H9 (cell line): ENCODE measurements at regions not wholly inside any gene's neighbourhood (a gene's known extent, or its start where the extent isn't known, plus 50 kb on each side); places are given as distances from the start of the nearest gene placed in this dataset.
A peak's percentile ranks its signal among the peaks of the same experiment; 100 is the strongest.

Experiments
- DNase-seq: peaks from one replicate; pipeline ENCODE4 v3.0.0-alpha.2; 2017
- H2AFZ ChIP-seq: one replicate; pipeline ENCODE4 v1.6.1; 2013; ENCODE audit warnings: mild to moderate bottlenecking, low read length, control low read depth, moderate library complexity
- H2AK5ac ChIP-seq: 2 replicates; pipeline ENCODE4 v1.6.1; 2013; ENCODE audit warnings: low read length, control low read depth, mixed read lengths; ENCODE audit not compliant: insufficient read length
- H2BK120ac ChIP-seq: one replicate; pipeline ENCODE4 v1.6.1; 2013; ENCODE audit warnings: low read depth, mild to moderate bottlenecking, low read length, control low read depth, inconsistent platforms; ENCODE audit not compliant: poor library complexity, severe bottlenecking
- H2BK12ac ChIP-seq: 2 replicates; pipeline ENCODE4 v1.6.1; 2013; ENCODE audit warnings: low read length, control low read depth, mixed read lengths, low read depth; ENCODE audit not compliant: insufficient read length
- H2BK15ac ChIP-seq: 2 replicates; pipeline ENCODE4 v1.6.1; 2013; ENCODE audit warnings: low read depth, low read length, control low read depth
- H2BK20ac ChIP-seq: one replicate; pipeline ENCODE4 v1.6.1; 2013; ENCODE audit warnings: low read depth, mild to moderate bottlenecking, low read length, control low read depth, inconsistent platforms; ENCODE audit not compliant: poor library complexity, severe bottlenecking
- H2BK5ac ChIP-seq: 2 replicates; pipeline ENCODE4 v1.6.1; 2013; ENCODE audit warnings: low read length, control low read depth, mixed read lengths; ENCODE audit not compliant: insufficient read length
- H3K14ac ChIP-seq: 2 replicates; pipeline ENCODE4 v1.6.1; 2013; ENCODE audit warnings: low read length, control low read depth; ENCODE audit not compliant: insufficient read depth
- H3K18ac ChIP-seq: 2 replicates; pipeline ENCODE4 v1.6.1; 2013; ENCODE audit warnings: low read depth, mild to moderate bottlenecking, mixed read lengths, low read length, control low read depth; ENCODE audit not compliant: insufficient read length
- H3K23ac ChIP-seq: 2 replicates; pipeline ENCODE4 v1.6.1; 2013; ENCODE audit warnings: low read length, control low read depth, mixed read lengths, low read depth; ENCODE audit not compliant: insufficient read length
- H3K23me2 ChIP-seq: 2 replicates; pipeline ENCODE4 v1.6.1; 2013; ENCODE audit warnings: low read depth, mild to moderate bottlenecking, mixed read lengths, low read length, control low read depth; ENCODE audit not compliant: insufficient read length, poor library complexity, severe bottlenecking
- H3K27ac ChIP-seq: 2 replicates; pipeline ENCODE4 v1.5.1; 2013; ENCODE audit warnings: low read length, control low read depth, mixed read lengths, low read depth; ENCODE audit not compliant: insufficient read length
- H3K27me3 ChIP-seq: 2 replicates; pipeline ENCODE4 v1.6.1; 2013; ENCODE audit warnings: low read length, control low read depth, inconsistent platforms; ENCODE audit not compliant: insufficient read depth
- H3K4ac ChIP-seq: 2 replicates; pipeline ENCODE4 v1.6.1; 2013; ENCODE audit warnings: low read depth, mild to moderate bottlenecking, control low read depth, inconsistent platforms, low read length, moderate library complexity
- H3K4me1 ChIP-seq: 2 replicates; pipeline ENCODE4 v1.6.1; 2013; ENCODE audit warnings: low read length, control low read depth, inconsistent platforms; ENCODE audit not compliant: insufficient read depth
- H3K4me2 ChIP-seq: 2 replicates; pipeline ENCODE4 v1.6.1; 2013; ENCODE audit warnings: low read length, control low read depth, mixed read lengths; ENCODE audit not compliant: insufficient read length, insufficient read depth
- H3K56ac ChIP-seq: 2 replicates; pipeline ENCODE4 v1.6.1; 2013; ENCODE audit warnings: low read depth, mild to moderate bottlenecking, mixed read lengths, low read length, control low read depth; ENCODE audit not compliant: insufficient read length
- H3K79me1 ChIP-seq: 2 replicates; pipeline ENCODE4 v1.6.1; 2013; ENCODE audit warnings: low read depth, mild to moderate bottlenecking, moderate library complexity, low read length, control low read depth, inconsistent platforms; ENCODE audit not compliant: insufficient read depth, poor library complexity, severe bottlenecking
- H3K79me2 ChIP-seq: 2 replicates; pipeline ENCODE4 v1.6.1; 2013; ENCODE audit warnings: low read length, control low read depth, inconsistent platforms; ENCODE audit not compliant: insufficient read depth
- H3K9ac ChIP-seq: 2 replicates; pipeline ENCODE4 v1.6.1; 2013; ENCODE audit warnings: low read length, control low read depth, mixed read lengths; ENCODE audit not compliant: insufficient read length; ENCODE audit errors: extremely low read depth
- H3K9me3 ChIP-seq: one replicate; pipeline ENCODE4 v1.6.1; 2013; ENCODE audit warnings: low read depth, low read length, inconsistent platforms; ENCODE audit not compliant: control insufficient read depth
- H3T11ph ChIP-seq: one replicate; pipeline ENCODE4 v1.6.1; 2013; ENCODE audit warnings: mild to moderate bottlenecking, low read length, control low read depth, inconsistent platforms
- H4K20me1 ChIP-seq: one replicate; pipeline ENCODE4 v1.6.1; 2013; ENCODE audit not compliant: control insufficient read depth, insufficient read length, insufficient read depth
- H4K5ac ChIP-seq: 2 replicates; pipeline ENCODE4 v1.6.1; 2013; ENCODE audit warnings: low read depth, mild to moderate bottlenecking, mixed read lengths, low read length, control low read depth; ENCODE audit not compliant: insufficient read length
- H4K8ac ChIP-seq: replicated peaks from 2 replicates; pipeline ENCODE4 v1.6.1; 2013; ENCODE audit warnings: low read length, control low read depth, mixed read lengths, low read depth; ENCODE audit not compliant: insufficient read length
- H4K91ac ChIP-seq: 2 replicates; pipeline ENCODE4 v1.6.1; 2013; ENCODE audit warnings: low read depth, mild to moderate bottlenecking, moderate library complexity, mixed read lengths, low read length, control low read depth; ENCODE audit not compliant: insufficient read length
- H3K27ac Mint-ChIP-seq, 3 experiments: 2 replicates in 2 of 3; 3 replicates in 1 of 3; pipeline ENCODE4 v1.8.0; 2020 to 2021; ENCODE audit warnings: mixed read lengths in 3 of 3, mild to moderate bottlenecking in 1 of 3, moderate library complexity in 1 of 3
- H3K27me3 Mint-ChIP-seq: 2 replicates; pipeline ENCODE4 v1.8.0; 2021; ENCODE audit warnings: low read depth, mild to moderate bottlenecking, moderate library complexity, mixed read lengths
- H3K36me3 Mint-ChIP-seq, 3 experiments: 2 replicates in 2 of 3; 3 replicates in 1 of 3; pipeline ENCODE4 v1.8.0; 2020 to 2021; ENCODE audit warnings: low read depth in 3 of 3, mixed read lengths in 3 of 3; ENCODE audit not compliant: insufficient read depth in 1 of 3
- H3K4me1 Mint-ChIP-seq, 2 experiments: 2 replicates each; pipeline ENCODE4 v1.8.0; 2020; ENCODE audit warnings: mixed read lengths in 2 of 2
- H3K4me3 Mint-ChIP-seq, 2 experiments: 2 replicates in 1 of 2; 3 replicates in 1 of 2; pipeline ENCODE4 v1.8.0; 2020 to 2021; ENCODE audit warnings: mild to moderate bottlenecking in 2 of 2, mixed read lengths in 2 of 2, moderate library complexity in 1 of 2
- H3K9me3 Mint-ChIP-seq, 2 experiments: 2 replicates in 1 of 2; 3 replicates in 1 of 2; pipeline ENCODE4 v1.8.0; 2020; ENCODE audit warnings: mild to moderate bottlenecking in 2 of 2, mixed read lengths in 2 of 2, moderate library complexity in 1 of 2
- WGBS: extraction: QIAGEN DNeasy Blood & Tissue Kit; methylation state at CpG from one replicate; pipeline ENCODE4 v1.1.7; 2013; ENCODE audit warnings: missing lambda C conversion rate, low lambda C conversion rate, mixed read lengths; ENCODE audit not compliant: insufficient read length; ENCODE audit errors: extremely low coverage; 5-methylcytosine and 5-hydroxymethylcytosine counted together
- TF ChIP-seq, protein P1 (sequence below): fragments of 200-600 bp; sonication (generic); conservative IDR thresholded peaks from 3 replicates; pipeline ENCODE4 v1.8.0; 2021; ENCODE audit warnings: antibody characterized with exemption, mild to moderate bottlenecking

DNA sequence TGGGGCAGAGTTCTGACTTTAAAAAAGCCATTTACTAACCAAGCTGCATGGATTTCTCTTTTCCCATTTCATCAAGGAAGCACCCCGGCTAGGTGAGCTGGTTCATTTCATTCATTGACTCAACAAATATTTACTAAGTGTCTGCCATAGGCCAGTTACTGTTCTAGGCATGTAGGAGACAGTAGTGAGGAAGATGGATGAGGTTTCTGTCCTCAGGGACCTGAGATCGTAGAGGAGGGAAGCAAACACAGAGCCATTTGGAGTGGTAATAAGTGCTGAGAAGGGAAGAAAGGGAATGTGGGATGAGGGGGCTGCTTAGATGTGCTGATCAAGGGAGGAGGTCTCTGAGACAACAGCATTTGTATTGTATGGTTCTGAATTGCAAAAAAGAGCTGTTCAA, 120.4 kb downstream of the C9orf152 start:
- no peak overlapping the region for H3K14ac ChIP-seq
- no peak overlapping the region for H2BK20ac ChIP-seq
- H3K4me2 ChIP-seq: no peak overlapping the region
- no peak overlapping the region for H3K4ac ChIP-seq
- Mint-ChIP-seq H3K4me1 (peaks cover 11 to 14% of the 10 kb centered on the region in 2 experiments), H3K27ac (peak overlapping the region in 2 of 3 experiments; percentile 33 to 62; a peak in 3 of 7 replicates), H3K9me3 (peaks cover 0 to 2% of the 10 kb centered on the region in 2 experiments; a peak in 2 of 5 replicates), H3K27me3 (no peaks in the 10 kb centered on the region), H3K36me3 (peaks cover 3 to 5% (median 4%) of the 10 kb centered on the region in 3 experiments; a peak in 6 of 7 replicates), H3K4me3 (no peak overlapping the region)
- H2AK5ac ChIP-seq: no peak overlapping the region
- H4K5ac ChIP-seq: no peak overlapping the region
- H3K27ac ChIP-seq: no peak overlapping the region
- no peak overlapping the region for H2BK5ac ChIP-seq
- no peaks in the 10 kb centered on the region for H3K23me2 ChIP-seq
- H3T11ph ChIP-seq: no peak overlapping the region
- H3K9me3 ChIP-seq: no peaks in the 10 kb centered on the region
- H3K18ac ChIP-seq: no peak overlapping the region
- WGBS: no CpG with 5 or more reads among the region's 2 CpGs
- H3K4me1 ChIP-seq: no peaks in the 10 kb centered on the region
- H2BK12ac ChIP-seq: no peak overlapping the region
- H4K20me1 ChIP-seq: no peaks in the 10 kb centered on the region
- no peak overlapping the region for H2AFZ ChIP-seq
- no peaks in the 10 kb centered on the region for H3K27me3 ChIP-seq
- no peak overlapping the region for H3K23ac ChIP-seq
- no peak overlapping the region for H3K56ac ChIP-seq
- TF ChIP-seq, protein P1, sequence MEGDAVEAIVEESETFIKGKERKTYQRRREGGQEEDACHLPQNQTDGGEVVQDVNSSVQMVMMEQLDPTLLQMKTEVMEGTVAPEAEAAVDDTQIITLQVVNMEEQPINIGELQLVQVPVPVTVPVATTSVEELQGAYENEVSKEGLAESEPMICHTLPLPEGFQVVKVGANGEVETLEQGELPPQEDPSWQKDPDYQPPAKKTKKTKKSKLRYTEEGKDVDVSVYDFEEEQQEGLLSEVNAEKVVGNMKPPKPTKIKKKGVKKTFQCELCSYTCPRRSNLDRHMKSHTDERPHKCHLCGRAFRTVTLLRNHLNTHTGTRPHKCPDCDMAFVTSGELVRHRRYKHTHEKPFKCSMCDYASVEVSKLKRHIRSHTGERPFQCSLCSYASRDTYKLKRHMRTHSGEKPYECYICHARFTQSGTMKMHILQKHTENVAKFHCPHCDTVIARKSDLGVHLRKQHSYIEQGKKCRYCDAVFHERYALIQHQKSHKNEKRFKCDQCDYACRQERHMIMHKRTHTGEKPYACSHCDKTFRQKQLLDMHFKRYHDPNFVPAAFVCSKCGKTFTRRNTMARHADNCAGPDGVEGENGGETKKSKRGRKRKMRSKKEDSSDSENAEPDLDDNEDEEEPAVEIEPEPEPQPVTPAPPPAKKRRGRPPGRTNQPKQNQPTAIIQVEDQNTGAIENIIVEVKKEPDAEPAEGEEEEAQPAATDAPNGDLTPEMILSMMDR: no peak
- H3K79me2 ChIP-seq: no peaks in the 10 kb centered on the region
- no peak for DNase-seq
- H4K91ac ChIP-seq: no peak overlapping the region
- no peak overlapping the region for H2BK15ac ChIP-seq
- no peak overlapping the region for H4K8ac ChIP-seq
- H2BK120ac ChIP-seq: no peak overlapping the region
- no peaks in the 10 kb centered on the region for H3K79me1 ChIP-seq
- H3K9ac ChIP-seq: no peak overlapping the region
